ENCODE measurements at regions not wholly inside any gene's neighbourhood (a gene's known extent, or its start where the extent isn't known, plus 50 kb on each side); places are given as distances from the start of the nearest gene placed in this dataset.

- TF ChIP-seq EZH2 (IDR thresholded peaks at IDR 0.05; ENCODE audit: low read length) = no peak
- TF ChIP-seq, protein P1, sequence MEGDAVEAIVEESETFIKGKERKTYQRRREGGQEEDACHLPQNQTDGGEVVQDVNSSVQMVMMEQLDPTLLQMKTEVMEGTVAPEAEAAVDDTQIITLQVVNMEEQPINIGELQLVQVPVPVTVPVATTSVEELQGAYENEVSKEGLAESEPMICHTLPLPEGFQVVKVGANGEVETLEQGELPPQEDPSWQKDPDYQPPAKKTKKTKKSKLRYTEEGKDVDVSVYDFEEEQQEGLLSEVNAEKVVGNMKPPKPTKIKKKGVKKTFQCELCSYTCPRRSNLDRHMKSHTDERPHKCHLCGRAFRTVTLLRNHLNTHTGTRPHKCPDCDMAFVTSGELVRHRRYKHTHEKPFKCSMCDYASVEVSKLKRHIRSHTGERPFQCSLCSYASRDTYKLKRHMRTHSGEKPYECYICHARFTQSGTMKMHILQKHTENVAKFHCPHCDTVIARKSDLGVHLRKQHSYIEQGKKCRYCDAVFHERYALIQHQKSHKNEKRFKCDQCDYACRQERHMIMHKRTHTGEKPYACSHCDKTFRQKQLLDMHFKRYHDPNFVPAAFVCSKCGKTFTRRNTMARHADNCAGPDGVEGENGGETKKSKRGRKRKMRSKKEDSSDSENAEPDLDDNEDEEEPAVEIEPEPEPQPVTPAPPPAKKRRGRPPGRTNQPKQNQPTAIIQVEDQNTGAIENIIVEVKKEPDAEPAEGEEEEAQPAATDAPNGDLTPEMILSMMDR (optimal IDR thresholded peaks at IDR 0.05 in 1 of 3, IDR thresholded peaks at IDR 0.05 in 1 of 3, conservative IDR thresholded peaks at IDR 0.05 in 1 of 3; ENCODE audit: extremely low read depth in 1 of 3, insufficient read depth in 2 of 3, low read length in 3 of 3) = no peak
Observed at GRCh38 chr7:142499635-142500034, 241.8 kb upstream of the PRSS58 start.
